Activated T-cell treated with anti-CD3 and anti-CD28 coated beads, Interleukin-2, amount 50 U/mL, for 72 hours (primary cell): ENCODE measurements at regions not wholly inside any gene's neighbourhood (a gene's known extent, or its start where the extent isn't known, plus 50 kb on each side); places are given as distances from the start of the nearest gene placed in this dataset.

Source experiments
- ATAC-seq, 2 donors: fragments of 150-1000 bp; cut with Tn5 transposase; replicated peaks in 1 of 2; 2 replicates each; pipeline ENCODE4 v1.10.0; 2021; ENCODE audit warnings: moderate library complexity in 2 of 2, mild to moderate bottlenecking in 1 of 2
- DNase-seq, 2 donors: peaks; one replicate each; pipeline ENCODE4 v3.0.0; 2021 to 2022; ENCODE audit warnings: mixed read lengths in 1 of 2
- H3K27ac Mint-ChIP-seq: one replicate; pipeline ENCODE4 v1.8.0; 2022; ENCODE audit warnings: mild to moderate bottlenecking, moderate library complexity, mixed read lengths
- H3K27me3 Mint-ChIP-seq: one replicate; pipeline ENCODE4 v1.8.0; 2022; ENCODE audit warnings: low read depth, mixed read lengths
- H3K36me3 Mint-ChIP-seq, 2 donors: one replicate each; pipeline ENCODE4 v1.8.0; 2022; ENCODE audit warnings: mixed read lengths in 2 of 2, mild to moderate bottlenecking in 1 of 2; ENCODE audit not compliant: insufficient read depth in 2 of 2
- H3K4me1 Mint-ChIP-seq: one replicate; pipeline ENCODE4 v1.8.0; 2022; ENCODE audit warnings: low read depth, mixed read lengths
- H3K4me3 Mint-ChIP-seq, 2 donors: one replicate each; pipeline ENCODE4 v1.8.0; 2022; ENCODE audit warnings: mild to moderate bottlenecking in 2 of 2, mixed read lengths in 2 of 2, moderate library complexity in 2 of 2
- H3K9me3 Mint-ChIP-seq, 2 donors: one replicate each; pipeline ENCODE4 v1.8.0; 2022; ENCODE audit warnings: mixed read lengths in 2 of 2

GRCh38 chr6:166775180-166775922 lies 148.3 kb upstream of the RPS6KA2 start:
- Mint-ChIP-seq H3K9me3 (no peaks in the 10 kb centered on the region), H3K36me3 (no peaks in the 10 kb centered on the region), H3K27me3 (peaks cover 18% of the 10 kb centered on the region), H3K4me3 (no peak overlapping the region), H3K27ac (no peak overlapping the region), H3K4me1 (peaks cover 5% of the 10 kb centered on the region)
- DNase-seq (peak; percentile 52 to 69), ATAC-seq (peak; percentile 61 to 78)

DNA sequence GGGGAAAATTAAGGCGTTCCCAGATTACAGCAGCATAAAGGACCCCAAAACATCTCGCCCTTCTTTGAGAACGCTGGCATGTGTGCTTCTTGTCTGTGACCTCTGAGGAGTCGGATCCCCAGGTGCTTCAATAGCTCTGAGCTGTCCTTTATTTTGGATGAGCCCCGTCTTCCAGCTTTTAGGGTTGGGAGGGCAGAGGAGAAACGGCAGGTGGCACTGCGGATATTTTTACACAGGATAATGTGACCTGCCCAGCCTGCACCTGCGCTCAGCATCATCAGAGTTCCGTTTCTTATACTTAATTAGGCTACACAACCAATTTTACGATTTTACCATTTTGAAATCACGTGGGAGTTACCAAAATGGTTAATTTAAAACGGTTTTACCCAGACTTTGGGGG lies 147.7 kb upstream of the RPS6KA2 start:
- H3K4me3 Mint-ChIP-seq = no peak overlapping the region
- peaks cover 18% of the 10 kb centered on the region for H3K27me3 Mint-ChIP-seq
- H3K4me1 Mint-ChIP-seq = peaks cover 5% of the 10 kb centered on the region
- H3K9me3 Mint-ChIP-seq = no peaks in the 10 kb centered on the region
- H3K27ac Mint-ChIP-seq = no peak overlapping the region
- ATAC-seq = no peak
- no peaks in the 10 kb centered on the region for H3K36me3 Mint-ChIP-seq
- DNase-seq = no peak

- Mint-ChIP-seq H3K4me3 (no peak overlapping the region), H3K27me3 (peaks cover 18% of the 10 kb centered on the region), H3K36me3 (no peaks in the 10 kb centered on the region), H3K27ac (no peak overlapping the region), H3K9me3 (no peaks in the 10 kb centered on the region), H3K4me1 (peaks cover 5% of the 10 kb centered on the region)
- DNase-seq (no peak), ATAC-seq (no peak)
Observed at GRCh38 chr6:166774292-166774691, 147.2 kb upstream of the RPS6KA2 start.

- peaks cover 5% of the 10 kb centered on the region for H3K4me1 Mint-ChIP-seq
- no peak for ATAC-seq
- no peak overlapping the region for H3K27ac Mint-ChIP-seq
- no peaks in the 10 kb centered on the region for H3K36me3 Mint-ChIP-seq
- no peaks in the 10 kb centered on the region for H3K9me3 Mint-ChIP-seq
- no peak overlapping the region for H3K4me3 Mint-ChIP-seq
- peaks cover 18% of the 10 kb centered on the region for H3K27me3 Mint-ChIP-seq
- no peak for DNase-seq
Observed at GRCh38 chr6:166772518-166772917, 145.5 kb upstream of the RPS6KA2 start.

DNA sequence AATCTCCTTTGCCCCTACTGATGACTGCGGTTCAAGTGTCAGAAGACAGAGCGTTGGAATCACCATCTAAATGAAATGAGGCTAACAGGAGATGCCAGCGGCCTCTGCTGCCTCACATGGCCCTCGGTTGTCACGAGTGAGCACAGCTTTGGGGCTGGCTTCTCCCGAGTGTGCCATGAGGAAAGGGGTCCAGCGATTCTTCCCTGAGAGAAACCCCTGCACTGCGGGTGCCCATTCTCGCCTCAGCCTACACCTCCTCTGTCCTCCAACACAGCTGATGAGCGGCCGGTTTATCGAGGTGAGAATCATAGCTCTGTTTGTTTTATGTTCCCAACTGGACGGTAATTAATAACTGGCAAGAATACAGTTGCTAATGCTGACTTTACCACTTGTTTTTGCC lies 144.7 kb upstream of the RPS6KA2 start:
- no peaks in the 10 kb centered on the region for H3K36me3 Mint-ChIP-seq
- peaks cover 5% of the 10 kb centered on the region for H3K4me1 Mint-ChIP-seq
- H3K9me3 Mint-ChIP-seq = no peaks in the 10 kb centered on the region
- DNase-seq = no peak
- peaks cover 18% of the 10 kb centered on the region for H3K27me3 Mint-ChIP-seq
- no peak overlapping the region for H3K4me3 Mint-ChIP-seq
- H3K27ac Mint-ChIP-seq = no peak overlapping the region
- no peak for ATAC-seq

- Mint-ChIP-seq H3K27ac (no peak overlapping the region), H3K9me3 (no peaks in the 10 kb centered on the region), H3K4me3 (no peak overlapping the region), H3K4me1 (peaks cover 1% of the 10 kb centered on the region), H3K27me3 (peaks cover 11% of the 10 kb centered on the region), H3K36me3 (no peaks in the 10 kb centered on the region)
- ATAC-seq (no peak), DNase-seq (no peak)
Observed at GRCh38 chr6:166770216-166771116, 143.4 kb upstream of the RPS6KA2 start.

GRCh38 chr6:166769648-166770047 lies 142.6 kb upstream of the RPS6KA2 start:
- H3K4me3 Mint-ChIP-seq = no peak overlapping the region
- no peak overlapping the region for H3K27ac Mint-ChIP-seq
- no peaks in the 10 kb centered on the region for H3K9me3 Mint-ChIP-seq
- no peaks in the 10 kb centered on the region for H3K4me1 Mint-ChIP-seq
- DNase-seq (no peak), ATAC-seq (no peak)
- no peaks in the 10 kb centered on the region for H3K36me3 Mint-ChIP-seq
- peaks cover 10% of the 10 kb centered on the region for H3K27me3 Mint-ChIP-seq

- Mint-ChIP-seq H3K27me3 (peaks cover 9% of the 10 kb centered on the region), H3K9me3 (no peaks in the 10 kb centered on the region), H3K4me3 (no peak overlapping the region), H3K36me3 (no peaks in the 10 kb centered on the region), H3K4me1 (no peaks in the 10 kb centered on the region), H3K27ac (no peak overlapping the region)
- no peak for DNase-seq
- ATAC-seq = no peak
Observed at GRCh38 chr6:166768761-166769160, 141.7 kb upstream of the RPS6KA2 start.

- no peaks in the 10 kb centered on the region for H3K4me1 Mint-ChIP-seq
- no peak for ATAC-seq
- no peak for DNase-seq
- no peak overlapping the region for H3K27ac Mint-ChIP-seq
- no peak overlapping the region for H3K4me3 Mint-ChIP-seq
- no peaks in the 10 kb centered on the region for H3K9me3 Mint-ChIP-seq
- no peaks in the 10 kb centered on the region for H3K36me3 Mint-ChIP-seq
- no peaks in the 10 kb centered on the region for H3K27me3 Mint-ChIP-seq
Observed at GRCh38 chr6:166767230-166767629, 140.2 kb upstream of the RPS6KA2 start.

- ATAC-seq = no peak
- H3K27me3 Mint-ChIP-seq = no peaks in the 10 kb centered on the region
- H3K27ac Mint-ChIP-seq = no peak overlapping the region
- no peaks in the 10 kb centered on the region for H3K9me3 Mint-ChIP-seq
- no peak overlapping the region for H3K4me3 Mint-ChIP-seq
- DNase-seq = no peak
- no peaks in the 10 kb centered on the region for H3K36me3 Mint-ChIP-seq
- no peaks in the 10 kb centered on the region for H3K4me1 Mint-ChIP-seq
Observed at GRCh38 chr6:166766769-166767168, 139.7 kb upstream of the RPS6KA2 start.

- DNase-seq (no peak), ATAC-seq (no peak)
- H3K27me3 Mint-ChIP-seq = peaks cover 1% of the 10 kb centered on the region
- peaks cover 4% of the 10 kb centered on the region for H3K4me1 Mint-ChIP-seq
- no peak overlapping the region for H3K27ac Mint-ChIP-seq
- no peaks in the 10 kb centered on the region for H3K36me3 Mint-ChIP-seq
- no peak overlapping the region for H3K4me3 Mint-ChIP-seq
- H3K9me3 Mint-ChIP-seq = no peaks in the 10 kb centered on the region
Observed at GRCh38 chr6:166765234-166765541, 138.1 kb upstream of the RPS6KA2 start.

DNA sequence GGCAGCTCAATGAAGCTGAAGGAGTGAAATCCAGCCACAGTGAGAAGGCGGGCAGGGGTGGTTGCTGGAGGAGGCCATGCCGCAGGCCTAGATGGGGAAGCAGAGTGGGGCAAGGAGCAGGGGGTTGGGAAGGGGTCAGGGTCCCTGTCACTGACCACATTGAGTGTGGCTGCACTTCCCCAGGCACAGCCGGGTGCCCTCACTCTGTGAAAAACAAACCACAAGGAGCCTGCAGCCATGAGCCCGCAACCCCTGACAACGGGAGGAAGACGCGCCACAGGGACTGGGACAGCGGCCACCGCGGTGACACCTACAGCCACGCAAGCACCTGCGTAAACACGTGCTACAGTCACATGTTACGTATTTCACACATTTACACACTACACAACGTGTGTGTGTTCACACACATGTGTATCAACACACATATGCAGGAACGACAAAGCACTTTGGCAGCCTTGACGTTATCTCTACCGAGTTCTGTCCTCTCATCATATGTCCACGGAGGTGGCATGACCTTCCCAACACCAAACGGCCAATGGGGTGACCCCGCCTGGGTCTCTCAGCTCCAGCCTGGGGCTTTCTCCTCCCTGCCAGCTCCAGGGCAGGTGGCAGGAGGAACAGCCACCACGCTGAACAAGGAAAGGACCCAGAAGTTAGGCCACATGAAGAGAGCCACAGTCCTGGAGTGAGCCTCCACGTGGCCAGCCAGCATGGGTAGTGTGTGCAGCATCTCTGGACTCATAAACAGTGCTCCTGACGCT lies 137.6 kb upstream of the RPS6KA2 start:
- H3K27me3 Mint-ChIP-seq = peaks cover 6% of the 10 kb centered on the region
- H3K4me3 Mint-ChIP-seq = no peak overlapping the region
- no peak for ATAC-seq
- no peaks in the 10 kb centered on the region for H3K9me3 Mint-ChIP-seq
- peaks cover 9% of the 10 kb centered on the region for H3K4me1 Mint-ChIP-seq
- H3K27ac Mint-ChIP-seq = no peak overlapping the region
- no peaks in the 10 kb centered on the region for H3K36me3 Mint-ChIP-seq
- DNase-seq = no peak
